ENCODE measurements at regions not wholly inside any gene's neighbourhood (a gene's known extent, or its start where the extent isn't known, plus 50 kb on each side); places are given as distances from the start of the nearest gene placed in this dataset.

GRCh38 chr1:222006715-222007114 is 264.8 kb upstream of the DUSP10 start:
- no peak overlapping the region for H3K4me3 ChIP-seq
- no peak for TF ChIP-seq POLR2A (IDR thresholded peaks at IDR 0.05)
- TF ChIP-seq CTCF (IDR thresholded peaks at IDR 0.05), result no peak
- H3K27ac ChIP-seq, result no peak overlapping the region
- H3K36me3 ChIP-seq, result no peaks in the 10 kb centered on the region
- H3K4me1 ChIP-seq, result no peaks in the 10 kb centered on the region
- intact Hi-C loops (cut with DNase I; ENCODE audit: low total_unique reads), result no loop called here
- H3K27me3 ChIP-seq, result no peaks in the 10 kb centered on the region
- DNase-seq, result no peak
- no peaks in the 10 kb centered on the region for H3K9me3 ChIP-seq

DNA sequence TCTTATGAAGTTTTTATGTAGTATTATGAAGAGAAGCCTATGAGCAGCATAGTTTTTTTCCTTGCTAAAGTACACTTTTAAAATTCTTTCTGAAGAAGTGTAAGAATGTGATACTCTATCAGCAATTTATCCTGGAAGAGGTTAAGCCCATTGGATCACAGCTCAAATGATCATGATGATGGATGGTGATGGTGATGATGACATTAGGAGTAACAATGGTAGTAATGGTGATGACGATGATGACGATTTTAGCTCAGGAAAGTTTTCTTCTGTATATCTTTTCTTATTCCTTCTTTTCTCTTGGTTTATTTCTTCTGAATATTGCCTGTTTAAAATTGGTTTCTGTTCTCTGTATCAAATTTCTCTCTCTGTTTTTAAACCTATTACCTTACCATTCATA is 262.9 kb upstream of the DUSP10 start:
- H3K27me3 ChIP-seq, result no peaks in the 10 kb centered on the region
- TF ChIP-seq POLR2A (IDR thresholded peaks at IDR 0.05) (no peak), CTCF (IDR thresholded peaks at IDR 0.05) (no peak)
- H3K9me3 ChIP-seq, result no peaks in the 10 kb centered on the region
- intact Hi-C loops (cut with DNase I; ENCODE audit: low total_unique reads), result no loop called here
- H3K27ac ChIP-seq, result no peak overlapping the region
- H3K36me3 ChIP-seq, result no peaks in the 10 kb centered on the region
- H3K4me1 ChIP-seq, result no peaks in the 10 kb centered on the region
- no peak overlapping the region for H3K4me3 ChIP-seq
- DNase-seq, result no peak

DNA sequence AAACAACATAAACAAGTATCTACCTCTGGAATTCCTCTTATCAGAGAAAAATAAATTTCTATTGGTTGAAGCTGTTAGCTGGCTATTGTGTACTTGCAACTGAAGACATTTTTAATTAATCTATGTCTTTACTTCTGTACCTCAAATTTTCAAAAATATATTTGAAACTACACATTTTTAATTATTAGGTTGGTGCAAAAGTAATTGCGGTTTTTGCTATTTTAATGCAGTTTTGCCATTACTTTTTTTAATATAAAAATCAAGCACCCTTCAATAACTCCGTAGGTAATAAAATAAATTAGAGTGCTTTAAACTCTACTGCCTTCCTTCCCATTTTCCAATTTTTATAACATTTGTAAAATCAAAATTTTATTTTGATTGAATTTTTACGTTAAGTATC is 262.1 kb upstream of the DUSP10 start:
- DNase-seq, result no peak
- intact Hi-C loops (cut with DNase I; ENCODE audit: low total_unique reads), result no loop called here
- Histone ChIP-seq H3K27ac (no peak overlapping the region), H3K4me3 (no peak overlapping the region), H3K36me3 (no peaks in the 10 kb centered on the region), H3K27me3 (no peaks in the 10 kb centered on the region), H3K4me1 (no peaks in the 10 kb centered on the region), H3K9me3 (no peaks in the 10 kb centered on the region)
- no peak for TF ChIP-seq POLR2A (IDR thresholded peaks at IDR 0.05)
- no peak for TF ChIP-seq CTCF (IDR thresholded peaks at IDR 0.05)

DNA sequence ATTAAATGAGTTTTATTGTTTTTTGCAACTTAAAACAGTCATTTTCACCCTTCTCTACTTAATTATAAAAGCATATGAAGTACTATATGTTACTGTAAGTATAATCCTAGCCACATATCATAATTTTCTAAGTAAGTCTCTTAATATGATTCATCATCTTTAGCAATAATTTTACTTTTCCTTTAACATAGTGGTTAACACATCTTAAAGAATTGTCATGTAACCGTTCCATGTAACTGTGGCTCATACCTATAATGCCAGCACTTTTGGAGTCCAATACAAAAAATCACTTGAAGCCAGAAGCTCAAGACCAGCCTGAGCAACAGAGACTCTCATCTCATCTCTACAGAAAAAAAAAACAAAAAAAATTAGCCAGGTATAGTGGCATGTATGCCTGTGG is 260.6 kb upstream of the DUSP10 start:
- intact Hi-C loops (cut with DNase I; ENCODE audit: low total_unique reads), result no loop called here
- no peaks in the 10 kb centered on the region for H3K4me1 ChIP-seq
- no peak for DNase-seq
- H3K27ac ChIP-seq, result no peak overlapping the region
- H3K36me3 ChIP-seq, result no peaks in the 10 kb centered on the region
- TF ChIP-seq CTCF (IDR thresholded peaks at IDR 0.05) (no peak), POLR2A (IDR thresholded peaks at IDR 0.05) (no peak)
- H3K4me3 ChIP-seq, result no peak overlapping the region
- no peaks in the 10 kb centered on the region for H3K27me3 ChIP-seq
- H3K9me3 ChIP-seq, result no peaks in the 10 kb centered on the region

GRCh38 chr1:222000131-222000530 is 258.2 kb upstream of the DUSP10 start:
- intact Hi-C loops (cut with DNase I; ENCODE audit: low total_unique reads), result no loop called here
- Histone ChIP-seq H3K27ac (no peak overlapping the region), H3K9me3 (no peaks in the 10 kb centered on the region), H3K4me3 (no peak overlapping the region), H3K27me3 (no peaks in the 10 kb centered on the region), H3K36me3 (no peaks in the 10 kb centered on the region), H3K4me1 (peaks cover 0 to 4% of the 10 kb centered on the region in 2 donors)
- no peak for DNase-seq
- TF ChIP-seq POLR2A (IDR thresholded peaks at IDR 0.05) (no peak), CTCF (IDR thresholded peaks at IDR 0.05) (no peak)

Data from uterus (tissue), 3 donors.